ENCODE measurements at regions not wholly inside any gene's neighbourhood (a gene's known extent, or its start where the extent isn't known, plus 50 kb on each side); places are given as distances from the start of the nearest gene placed in this dataset.
A peak's percentile ranks its signal among the peaks of the same experiment; 100 is the strongest.
"Not testable (repeated sequence)": the region's sequence is repeated elsewhere in the genome, so short reads cannot be mapped to it uniquely, and the experiment has no call there.

DNA sequence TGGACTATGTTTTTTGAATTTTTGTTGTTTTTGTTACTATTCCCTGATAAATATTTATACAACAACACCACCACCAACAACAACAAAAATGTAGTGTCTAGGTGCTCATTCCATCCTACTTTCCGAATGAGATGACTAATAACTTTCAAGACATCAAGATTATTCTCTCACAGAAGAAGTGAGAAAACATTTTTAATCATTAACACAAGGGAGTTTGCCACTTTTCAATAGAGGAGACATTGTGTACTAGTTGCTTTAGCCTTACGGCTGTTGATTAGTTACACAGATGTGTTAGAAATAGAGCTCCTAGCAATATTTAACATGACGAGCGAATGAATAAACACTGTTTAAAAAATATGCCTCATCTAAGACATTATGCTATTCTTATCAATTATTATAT, 898.8 kb downstream of the C4orf33 start:
- POLR2A ChIA-PET = no interaction called here
- peaks cover 1 to 18% (median 3%) of the 10 kb centered on the region in 5 donors for H3K9me3 Mint-ChIP-seq
- Histone ChIP-seq H3K4me1 (ENCODE audit: insufficient read depth, low read length) (no peaks in the 10 kb centered on the region), H3K27ac (ENCODE audit: low read depth, low read length) (no peak overlapping the region), H3K9me3 (ENCODE audit: low read length) (no peaks in the 10 kb centered on the region), H3K4me3 (ENCODE audit: low read length) (no peak overlapping the region), H3K36me3 (ENCODE audit: insufficient read depth, low read length) (no peaks in the 10 kb centered on the region), H3K27me3 (ENCODE audit: insufficient read depth, low read length, poor library complexity, severe bottlenecking) (no peaks in the 10 kb centered on the region)
- no peaks in the 10 kb centered on the region for H3K4me1 Mint-ChIP-seq
- no peaks in the 10 kb centered on the region for H3K36me3 Mint-ChIP-seq
- no peak for DNase-seq
- CTCF ChIA-PET = no interaction called here
- H3K27me3 Mint-ChIP-seq = no peaks in the 10 kb centered on the region
- no peak overlapping the region for H3K27ac Mint-ChIP-seq
- no peak overlapping the region for H3K4me3 Mint-ChIP-seq

DNA sequence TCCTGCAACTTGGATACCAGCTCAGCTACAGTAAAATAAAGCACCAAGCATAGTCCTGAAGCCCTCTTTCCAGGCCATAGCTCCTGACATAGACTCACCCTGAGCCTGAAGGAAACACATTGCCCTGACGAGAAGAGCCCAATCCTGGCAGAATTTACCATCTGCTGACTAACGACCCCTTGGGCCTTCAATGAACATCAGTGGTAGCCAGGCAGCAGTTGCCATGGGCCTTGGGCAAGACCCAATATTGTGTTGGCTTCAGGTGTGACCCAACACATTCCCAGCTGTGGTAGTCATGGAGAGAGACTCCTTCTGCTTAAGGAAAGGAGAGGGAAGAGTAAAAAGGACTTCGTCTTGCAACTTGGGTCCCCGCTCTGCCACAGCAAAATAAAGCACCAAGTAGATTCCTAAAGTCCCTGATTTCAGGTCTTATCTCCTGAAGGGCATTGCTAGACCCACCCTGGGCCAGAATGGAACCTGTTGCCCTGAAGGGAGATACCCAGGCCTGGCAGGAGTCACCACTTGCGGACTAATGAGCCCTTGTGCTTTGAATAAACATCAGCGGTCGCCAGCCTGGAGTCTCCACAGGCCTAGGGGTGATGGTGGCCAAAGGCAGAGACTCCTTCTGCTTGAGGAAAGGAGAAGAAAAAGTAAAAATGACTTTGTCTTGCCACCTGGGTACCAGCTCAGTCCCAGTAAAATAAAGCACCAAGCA, 902.6 kb downstream of the C4orf33 start:
- Mint-ChIP-seq H3K4me3 (no peak overlapping the region), H3K27ac (no peak overlapping the region), H3K27me3 (no peaks in the 10 kb centered on the region), H3K36me3 (no peaks in the 10 kb centered on the region), H3K9me3 (peaks cover 0 to 24% (median 1%) of the 10 kb centered on the region in 5 donors), H3K4me1 (no peaks in the 10 kb centered on the region)
- Histone ChIP-seq H3K9me3 (ENCODE audit: low read length) (no peaks in the 10 kb centered on the region), H3K4me1 (ENCODE audit: insufficient read depth, low read length) (no peaks in the 10 kb centered on the region), H3K27ac (ENCODE audit: low read depth, low read length) (no peak overlapping the region), H3K4me3 (ENCODE audit: low read length) (no peak overlapping the region), H3K27me3 (ENCODE audit: insufficient read depth, low read length, poor library complexity, severe bottlenecking) (no peaks in the 10 kb centered on the region), H3K36me3 (ENCODE audit: insufficient read depth, low read length) (no peaks in the 10 kb centered on the region)
- POLR2A ChIA-PET = no interaction called here
- DNase-seq = no peak
- CTCF ChIA-PET = no interaction called here

DNA sequence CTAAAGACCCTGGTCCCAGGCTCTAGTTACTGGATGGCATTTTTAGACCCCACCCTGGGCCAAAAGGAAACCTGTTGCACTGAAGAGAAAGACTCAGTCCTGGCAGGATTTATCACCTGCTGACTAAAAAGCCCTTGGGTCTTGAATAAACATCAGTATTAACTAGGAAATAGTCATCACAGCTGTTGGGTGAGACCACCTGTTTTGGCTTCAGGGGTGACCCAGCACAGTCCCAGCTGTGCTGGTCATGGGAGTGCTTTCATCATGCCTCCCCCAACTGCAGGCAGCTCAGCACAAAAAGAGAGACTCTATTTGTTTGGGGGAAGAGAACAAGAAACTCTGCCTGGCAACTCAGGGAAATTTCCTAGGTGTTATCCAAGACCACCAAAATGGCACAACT, 903.2 kb downstream of the C4orf33 start:
- POLR2A ChIA-PET = no interaction called here
- H3K4me3 Mint-ChIP-seq = no peak overlapping the region

DNA sequence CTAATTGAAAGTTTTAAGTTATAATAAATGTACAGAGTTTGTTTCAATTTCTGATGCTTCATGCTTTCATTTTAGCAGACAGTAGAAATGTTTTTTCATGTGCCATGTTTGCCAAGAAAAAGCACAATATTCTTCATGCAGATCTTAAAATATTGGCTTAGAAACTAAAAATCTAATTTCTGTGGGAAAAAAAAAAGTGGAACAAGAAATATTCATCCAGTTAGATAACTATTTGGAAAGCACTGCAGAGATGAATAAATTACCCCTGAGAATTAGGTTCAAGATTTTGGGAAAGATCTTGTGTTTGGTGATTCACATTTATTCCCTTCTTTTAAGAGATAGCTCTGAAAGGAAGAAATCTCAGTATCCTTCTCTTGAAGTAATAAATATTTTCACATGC, 912.5 kb downstream of the C4orf33 start:
- no peaks in the 10 kb centered on the region for H3K4me1 ChIP-seq (ENCODE audit: insufficient read depth, low read length)
- Mint-ChIP-seq H3K9me3 (peaks cover 0 to 8% (median 0%) of the 10 kb centered on the region in 5 donors), H3K36me3 (no peaks in the 10 kb centered on the region), H3K4me1 (no peaks in the 10 kb centered on the region), H3K4me3 (no peak overlapping the region), H3K27me3 (no peaks in the 10 kb centered on the region), H3K27ac (no peak overlapping the region)
- H3K9me3 ChIP-seq (ENCODE audit: low read length) = no peaks in the 10 kb centered on the region
- no peaks in the 10 kb centered on the region for H3K27me3 ChIP-seq (ENCODE audit: insufficient read depth, low read length, poor library complexity, severe bottlenecking)
- ChIA-PET CTCF (no interaction called here), POLR2A (no interaction called here)
- H3K27ac ChIP-seq (ENCODE audit: low read depth, low read length) = no peak overlapping the region
- H3K4me3 ChIP-seq (ENCODE audit: low read length) = no peak overlapping the region
- no peak for DNase-seq
- no peaks in the 10 kb centered on the region for H3K36me3 ChIP-seq (ENCODE audit: insufficient read depth, low read length)

More for the DNA sequence above, 903.2 kb downstream of the C4orf33 start:
- no peaks in the 10 kb centered on the region for H3K9me3 ChIP-seq (ENCODE audit: low read length)
- Mint-ChIP-seq H3K9me3 (peaks cover 0 to 26% (median 1%) of the 10 kb centered on the region in 5 donors), H3K36me3 (no peaks in the 10 kb centered on the region), H3K4me1 (no peaks in the 10 kb centered on the region), H3K27ac (peak overlapping the region in 1 of 8 donors; percentile 47), H3K27me3 (no peaks in the 10 kb centered on the region)
- H3K27ac ChIP-seq (ENCODE audit: low read depth, low read length) = no peak overlapping the region
- DNase-seq = no peak
- no peaks in the 10 kb centered on the region for H3K4me1 ChIP-seq (ENCODE audit: insufficient read depth, low read length)
- CTCF ChIA-PET = no interaction called here
- no peaks in the 10 kb centered on the region for H3K27me3 ChIP-seq (ENCODE audit: insufficient read depth, low read length, poor library complexity, severe bottlenecking)
- no peak overlapping the region for H3K4me3 ChIP-seq (ENCODE audit: low read length)
- H3K36me3 ChIP-seq (ENCODE audit: insufficient read depth, low read length) = no peaks in the 10 kb centered on the region

DNA sequence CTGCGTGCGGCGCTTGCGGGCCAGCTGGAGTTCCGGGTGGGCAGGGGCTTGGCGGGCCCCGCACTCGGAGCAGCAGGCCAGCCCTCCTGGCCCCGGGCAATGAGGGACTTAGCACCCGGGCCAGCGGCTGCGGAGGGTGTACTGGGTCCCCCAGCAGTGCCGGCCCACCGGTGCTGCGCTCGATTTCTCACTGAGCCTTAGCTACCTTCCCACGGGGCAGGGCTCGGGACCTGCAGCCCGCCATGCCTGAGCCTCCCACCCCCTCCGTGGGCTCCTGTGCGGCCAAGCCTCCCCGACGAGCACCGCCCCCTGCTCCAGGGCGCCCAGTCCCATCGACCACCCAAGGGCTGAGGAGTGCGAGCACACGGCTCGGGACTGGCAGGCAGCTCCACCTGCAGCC, 916.9 kb downstream of the C4orf33 start:
- H3K4me3 Mint-ChIP-seq; H3K4me3 ChIP-seq (ENCODE audit: low read length); CTCF ChIA-PET; POLR2A ChIA-PET; H3K36me3 ChIP-seq (ENCODE audit: insufficient read depth, low read length); H3K27ac Mint-ChIP-seq; H3K27me3 ChIP-seq (ENCODE audit: insufficient read depth, low read length, poor library complexity, severe bottlenecking); H3K27ac ChIP-seq (ENCODE audit: low read depth, low read length); H3K36me3 Mint-ChIP-seq; DNase-seq; H3K9me3 Mint-ChIP-seq; H3K27me3 Mint-ChIP-seq; H3K4me1 Mint-ChIP-seq; H3K9me3 ChIP-seq (ENCODE audit: low read length); H3K4me1 ChIP-seq (ENCODE audit: insufficient read depth, low read length): not testable (repeated sequence)

DNA sequence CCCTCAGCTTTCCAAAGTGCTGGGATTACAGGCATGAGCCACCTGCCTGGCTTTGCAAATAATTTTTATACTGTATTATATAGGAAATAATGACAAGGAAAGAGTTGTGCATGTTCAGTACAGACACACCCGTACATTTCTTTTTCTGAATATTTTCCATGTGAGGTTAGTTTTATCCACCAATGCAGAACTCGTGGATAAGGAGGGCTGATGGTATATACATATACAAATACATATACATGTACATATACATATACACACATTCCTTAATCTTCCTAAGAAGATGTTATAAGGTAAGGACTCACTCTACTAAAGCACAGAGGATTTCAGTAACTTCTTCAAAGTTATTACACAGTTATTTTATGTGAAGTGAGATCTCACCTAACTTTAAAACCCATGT, 925.8 kb downstream of the C4orf33 start:
- no peaks in the 10 kb centered on the region for H3K36me3 Mint-ChIP-seq
- H3K4me3 ChIP-seq (ENCODE audit: low read length) = no peak overlapping the region
- DNase-seq = no peak
- no peaks in the 10 kb centered on the region for H3K9me3 ChIP-seq (ENCODE audit: low read length)
- H3K4me1 Mint-ChIP-seq = no peaks in the 10 kb centered on the region
- no peaks in the 10 kb centered on the region for H3K4me1 ChIP-seq (ENCODE audit: insufficient read depth, low read length)
- no peaks in the 10 kb centered on the region for H3K36me3 ChIP-seq (ENCODE audit: insufficient read depth, low read length)
- no peak overlapping the region for H3K27ac ChIP-seq (ENCODE audit: low read depth, low read length)
- no peak overlapping the region for H3K4me3 Mint-ChIP-seq
- peaks cover 0 to 10% (median 5%) of the 10 kb centered on the region in 5 donors for H3K9me3 Mint-ChIP-seq
- ChIA-PET CTCF (no interaction called here), POLR2A (no interaction called here)
- H3K27me3 Mint-ChIP-seq = no peaks in the 10 kb centered on the region
- no peak overlapping the region for H3K27ac Mint-ChIP-seq
- H3K27me3 ChIP-seq (ENCODE audit: insufficient read depth, low read length, poor library complexity, severe bottlenecking) = no peaks in the 10 kb centered on the region

DNA sequence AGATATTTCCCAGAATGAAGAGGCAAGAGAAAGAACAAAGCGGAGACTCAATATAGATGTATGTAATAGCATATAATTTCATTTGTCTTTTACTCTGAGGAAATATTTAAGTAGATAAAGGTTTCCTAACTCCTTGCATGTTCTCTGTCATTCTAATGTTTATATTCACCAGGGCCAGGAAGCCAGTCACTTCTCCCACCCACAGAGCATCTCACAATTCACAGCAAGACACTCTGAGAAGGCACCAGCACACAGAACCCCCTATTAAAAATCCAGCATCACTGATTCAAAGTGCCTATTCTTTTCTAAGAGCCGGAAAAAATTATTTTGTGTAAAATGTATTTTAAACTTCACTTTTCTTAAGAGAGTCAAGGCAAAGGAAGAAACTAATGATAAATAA, 927.1 kb downstream of the C4orf33 start:
- Histone ChIP-seq H3K4me1 (ENCODE audit: insufficient read depth, low read length) (no peaks in the 10 kb centered on the region), H3K4me3 (ENCODE audit: low read length) (no peak overlapping the region), H3K9me3 (ENCODE audit: low read length) (no peaks in the 10 kb centered on the region), H3K36me3 (ENCODE audit: insufficient read depth, low read length) (no peaks in the 10 kb centered on the region), H3K27me3 (ENCODE audit: insufficient read depth, low read length, poor library complexity, severe bottlenecking) (no peaks in the 10 kb centered on the region), H3K27ac (ENCODE audit: low read depth, low read length) (no peak overlapping the region)
- ChIA-PET CTCF (no interaction called here), POLR2A (no interaction called here)
- H3K27ac Mint-ChIP-seq = no peak overlapping the region
- H3K27me3 Mint-ChIP-seq = no peaks in the 10 kb centered on the region
- no peak for DNase-seq
- H3K36me3 Mint-ChIP-seq = no peaks in the 10 kb centered on the region
- no peak overlapping the region for H3K4me3 Mint-ChIP-seq
- H3K4me1 Mint-ChIP-seq = no peaks in the 10 kb centered on the region
- peaks cover 0 to 10% (median 5%) of the 10 kb centered on the region in 5 donors for H3K9me3 Mint-ChIP-seq

DNA sequence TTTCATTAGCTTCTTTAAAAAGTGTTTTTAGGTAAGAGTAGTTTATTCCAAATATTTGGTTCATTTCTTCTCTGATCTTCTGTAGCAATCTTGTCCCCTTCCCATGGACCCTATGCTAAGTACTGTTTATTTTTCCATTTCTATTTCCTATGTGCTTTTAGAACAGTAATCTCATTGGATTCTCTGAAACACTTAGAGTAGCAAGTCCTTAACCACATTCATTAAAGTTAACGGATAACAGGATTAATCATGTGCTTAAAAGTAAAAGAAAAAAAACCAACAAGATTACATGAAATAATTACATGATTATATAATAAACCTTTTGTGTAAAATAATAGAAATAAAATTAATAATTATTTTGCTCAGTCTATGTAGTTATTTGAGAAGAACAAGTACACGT, 929.7 kb downstream of the C4orf33 start:
- Histone ChIP-seq H3K4me3 (ENCODE audit: low read length) (no peak overlapping the region), H3K9me3 (ENCODE audit: low read length) (no peaks in the 10 kb centered on the region), H3K27ac (ENCODE audit: low read depth, low read length) (no peak overlapping the region), H3K27me3 (ENCODE audit: insufficient read depth, low read length, poor library complexity, severe bottlenecking) (no peaks in the 10 kb centered on the region), H3K36me3 (ENCODE audit: insufficient read depth, low read length) (no peaks in the 10 kb centered on the region), H3K4me1 (ENCODE audit: insufficient read depth, low read length) (no peaks in the 10 kb centered on the region)
- Mint-ChIP-seq H3K27me3 (no peaks in the 10 kb centered on the region), H3K9me3 (peaks cover 0 to 5% (median 1%) of the 10 kb centered on the region in 5 donors), H3K4me3 (no peak overlapping the region), H3K4me1 (no peaks in the 10 kb centered on the region), H3K27ac (no peak overlapping the region), H3K36me3 (no peaks in the 10 kb centered on the region)
- ChIA-PET POLR2A (no interaction called here), CTCF (no interaction called here)
- DNase-seq = no peak

DNA sequence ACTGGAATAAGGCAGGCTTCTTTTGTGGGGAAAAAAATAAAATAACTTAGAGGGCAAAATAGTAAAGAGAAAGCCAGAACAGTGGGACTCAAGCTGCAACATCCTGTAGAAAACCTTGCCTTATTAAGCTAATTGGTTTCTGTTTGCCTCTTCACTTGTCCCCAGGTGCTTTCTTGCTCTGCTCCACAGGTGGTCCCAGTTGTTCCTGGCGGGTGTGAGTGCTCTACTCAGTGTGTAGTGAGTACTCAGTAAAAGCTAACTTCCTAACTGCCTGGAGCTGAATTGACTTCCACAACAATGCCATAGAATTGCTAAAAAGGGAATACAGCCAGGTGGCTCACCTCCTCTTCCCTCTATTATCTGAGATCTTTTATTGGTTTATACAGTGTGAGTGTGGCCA, 930.2 kb downstream of the C4orf33 start:
- ChIA-PET CTCF (no interaction called here), POLR2A (no interaction called here)
- no peaks in the 10 kb centered on the region for H3K36me3 Mint-ChIP-seq
- H3K9me3 Mint-ChIP-seq = peaks cover 0 to 5% (median 0%) of the 10 kb centered on the region in 5 donors
- Histone ChIP-seq H3K27me3 (ENCODE audit: insufficient read depth, low read length, poor library complexity, severe bottlenecking) (no peaks in the 10 kb centered on the region), H3K4me1 (ENCODE audit: insufficient read depth, low read length) (no peaks in the 10 kb centered on the region), H3K27ac (ENCODE audit: low read depth, low read length) (no peak overlapping the region), H3K4me3 (ENCODE audit: low read length) (no peak overlapping the region), H3K36me3 (ENCODE audit: insufficient read depth, low read length) (no peaks in the 10 kb centered on the region), H3K9me3 (ENCODE audit: low read length) (no peaks in the 10 kb centered on the region)
- H3K27me3 Mint-ChIP-seq = no peaks in the 10 kb centered on the region
- H3K4me1 Mint-ChIP-seq = no peaks in the 10 kb centered on the region
- H3K4me3 Mint-ChIP-seq = no peak overlapping the region
- DNase-seq = no peak
- H3K27ac Mint-ChIP-seq = no peak overlapping the region

Data from CD8-positive, alpha-beta memory T cell (primary cell).